ENCODE measurements at regions not wholly inside any gene's neighbourhood (a gene's known extent, or its start where the extent isn't known, plus 50 kb on each side); places are given as distances from the start of the nearest gene placed in this dataset.

- no peak for DNase-seq (ENCODE audit: low spot score)
Measured at GRCh38 chr6:3526962-3527650, 70.3 kb upstream of the SLC22A23 start.

- DNase-seq (ENCODE audit: low spot score): no peak
Measured at GRCh38 chr6:3525915-3526314, 69.1 kb upstream of the SLC22A23 start.

GRCh38 chr6:3524456-3524855 lies 67.6 kb upstream of the SLC22A23 start:
- DNase-seq (ENCODE audit: low spot score): no peak

- no peak for DNase-seq (ENCODE audit: low spot score)
Measured at GRCh38 chr6:3523966-3524365, 67.1 kb upstream of the SLC22A23 start.

- DNase-seq (ENCODE audit: low spot score): no peak
Measured at GRCh38 chr6:3523271-3523670, 66.4 kb upstream of the SLC22A23 start.

GRCh38 chr6:3522561-3523260 lies 65.9 kb upstream of the SLC22A23 start:
- DNase-seq (ENCODE audit: low spot score): no peak

- no peak for DNase-seq (ENCODE audit: low spot score)
Measured at GRCh38 chr6:3520281-3521230, 63.7 kb upstream of the SLC22A23 start.

GRCh38 chr6:3518356-3519190 lies 61.7 kb upstream of the SLC22A23 start:
- no peak for DNase-seq (ENCODE audit: low spot score)

- no peak for DNase-seq (ENCODE audit: low spot score)
Measured at GRCh38 chr6:3517350-3517749, 60.5 kb upstream of the SLC22A23 start.

- DNase-seq (ENCODE audit: low spot score): no peak
Measured at GRCh38 chr6:3516092-3516491, 59.2 kb upstream of the SLC22A23 start.

GRCh38 chr6:3515669-3516068 lies 58.8 kb upstream of the SLC22A23 start:
- DNase-seq (ENCODE audit: low spot score): no peak

GRCh38 chr6:3513416-3513815 lies 56.6 kb upstream of the SLC22A23 start:
- DNase-seq (ENCODE audit: low spot score): no peak

- no peak for DNase-seq (ENCODE audit: low spot score)
Measured at GRCh38 chr6:3512832-3513231, 56.0 kb upstream of the SLC22A23 start.

- DNase-seq (ENCODE audit: low spot score): no peak
Measured at GRCh38 chr6:3510617-3511016, 53.8 kb upstream of the SLC22A23 start.

- DNase-seq (ENCODE audit: low spot score): no peak
Measured at GRCh38 chr6:3510178-3510577, 53.3 kb upstream of the SLC22A23 start.

GRCh38 chr6:3509336-3509735 lies 52.5 kb upstream of the SLC22A23 start:
- DNase-seq (ENCODE audit: low spot score): no peak

- no peak for DNase-seq (ENCODE audit: low spot score)
Measured at GRCh38 chr6:3506751-3507383, 50.0 kb upstream of the SLC22A23 start.
